GM12878 (cell line): ENCODE measurements at regions not wholly inside any gene's neighbourhood (a gene's known extent, or its start where the extent isn't known, plus 50 kb on each side); places are given as distances from the start of the nearest gene placed in this dataset.

Experiments used
- ATAC-seq: fragments of 200-7000 bp; cut with Tn5 transposase; 3 replicates; pipeline ENCODE4 v1.9.1; 2020; ENCODE audit warnings: mild to moderate bottlenecking, moderate library complexity
- BruUV-seq: library from RNA; stranded (reverse); fragments of 400-500 nt; replicated peaks from 2 replicates; lab custom pipeline; 2021; lab: Mats Ljungman, UMichigan
- CTCF ChIA-PET: fragments of 300-600 bp; sonication (Branson Sonifier 250); formaldehyde crosslinking; extraction: SDS; loops from one replicate; lab custom pipeline; 2021; ENCODE audit warnings: inconsistent platforms; lab: Yijun Ruan, JAX
- POLR2A ChIA-PET: fragments of 350-600 bp; formaldehyde crosslinking; extraction: SDS; loops from one replicate; lab custom pipeline; 2021; ENCODE audit warnings: inconsistent platforms; lab: Charles Lee
- RAD21 ChIA-PET: fragments of 300-600 bp; sonication (Branson Sonifier 250); formaldehyde crosslinking; loops from one replicate; lab custom pipeline; 2023; ENCODE audit warnings: antibody characterized with exemption; ENCODE audit not compliant: unreplicated experiment; lab: Charles Lee
- SMC1A ChIA-PET: fragments of 300-600 bp; sonication (Branson Sonifier 250); formaldehyde crosslinking; loops from one replicate; lab custom pipeline; 2023; ENCODE audit not compliant: unreplicated experiment, uncharacterized antibody; lab: Charles Lee
- DNase-seq: peaks from one replicate; pipeline ENCODE4 v3.0.0-alpha.2; 2011; ENCODE audit warnings: low read depth, low spot score
- FAIRE-seq: peaks from 3 replicates; lab custom pipeline; 2011; peaks lifted over from hg19 to GRCh38; lab: Jason Lieb, UNC
- H2AFZ ChIP-seq: 2 replicates; pipeline ENCODE4 v1.6.0; 2011; ENCODE audit warnings: low read depth, low read length, control low read depth; ENCODE audit not compliant: control insufficient read depth
- H3K27ac ChIP-seq: 2 replicates; pipeline ENCODE4 v1.5.1; 2011; ENCODE audit warnings: control low read depth; ENCODE audit not compliant: control insufficient read depth, insufficient read depth
- H3K27me3 ChIP-seq, 2 experiments: replicated peaks in 1 of 2; 2 replicates each; pipeline versions ENCODE4 v1.6.0 to v1.6.1; 2011; ENCODE audit warnings: low read length in 1 of 2; ENCODE audit not compliant: control insufficient read depth in 2 of 2, insufficient read depth in 2 of 2
- H3K36me3 ChIP-seq, 2 experiments: 2 replicates each; pipeline ENCODE4 v1.5.1; 2011; ENCODE audit warnings: low read length in 1 of 2; ENCODE audit not compliant: control insufficient read depth in 2 of 2, insufficient read depth in 2 of 2
- H3K4me1 ChIP-seq: 2 replicates; pipeline ENCODE4 v1.6.1; 2011; ENCODE audit warnings: mild to moderate bottlenecking, low read length, moderate library complexity, mixed read lengths; ENCODE audit not compliant: control insufficient read depth, insufficient read depth
- H3K4me2 ChIP-seq: 2 replicates; pipeline ENCODE4 v1.6.0; 2011; ENCODE audit warnings: control low read depth; ENCODE audit not compliant: control insufficient read depth, insufficient read depth
- H3K4me3 ChIP-seq: fragments of 200-600 bp; sonication (generic); 2 replicates; pipeline ENCODE4 v1.5.1; 2016
- H3K79me2 ChIP-seq: 2 replicates; pipeline ENCODE4 v1.6.0; 2011; ENCODE audit warnings: low read length; ENCODE audit not compliant: control insufficient read depth, insufficient read depth
- H3K9ac ChIP-seq: 2 replicates; pipeline ENCODE4 v1.8.0; 2011; ENCODE audit warnings: low read length, control low read depth, mixed read lengths; ENCODE audit not compliant: control insufficient read depth, insufficient read depth
- H3K9me3 ChIP-seq: replicated peaks from 3 replicates; pipeline ENCODE4 v1.5.1; 2011; ENCODE audit warnings: mild to moderate bottlenecking, low read length; ENCODE audit not compliant: control insufficient read depth, insufficient read depth
- H4K20me1 ChIP-seq: 2 replicates; pipeline ENCODE4 v1.6.0; 2011; ENCODE audit not compliant: control insufficient read depth, insufficient read depth
- BCL11A ChIP-seq: IDR thresholded peaks from 2 replicates; pipeline ENCODE4 v1.6.1; 2011; ENCODE audit warnings: low read depth, low read length
- EGR1 ChIP-seq, 2 experiments: IDR thresholded peaks; 1 replicate in 1 of 2; 2 replicates in 1 of 2; pipeline ENCODE4 v1.6.1; 2011 to 2012; ENCODE audit warnings: low read depth in 2 of 2, low read length in 2 of 2, borderline replicate concordance in 1 of 2, mild to moderate bottlenecking in 1 of 2, moderate library complexity in 1 of 2
- GATAD2B ChIP-seq: fragments of 450-650 bp; conservative IDR thresholded peaks from 2 replicates; pipeline ENCODE4 v1.6.1; 2017; ENCODE audit warnings: low read depth, mild to moderate bottlenecking, moderate library complexity
- IRF4 ChIP-seq: IDR thresholded peaks from 2 replicates; pipeline ENCODE4 v1.6.1; 2011; ENCODE audit warnings: low read depth, low read length
- NKRF ChIP-seq: fragments of 450-650 bp; conservative IDR thresholded peaks from 2 replicates; pipeline ENCODE4 v1.6.1; 2017; ENCODE audit warnings: mild to moderate bottlenecking, moderate library complexity
- WGBS: methylation state at CpG from one replicate; pipeline ENCODE4 v1.1.6; 2016; ENCODE audit warnings: low lambda C conversion rate; ENCODE audit not compliant: insufficient replicate concordance, insufficient coverage; ENCODE audit errors: missing lambda C conversion rate; 5-methylcytosine and 5-hydroxymethylcytosine counted together
- in situ Hi-C: fragments of 300-500 bp; cut with MboI; formaldehyde crosslinking; loops from 9 replicates; pipeline ENCODE4 v1.14.3; 2018; ENCODE audit warnings: mixed read lengths
- intact Hi-C: fragments of 100-400 bp; cut with micrococcal nuclease; formaldehyde crosslinking; loops from one replicate; pipeline ENCODE4 v1.14.2; 2022; ENCODE audit not compliant: unreplicated experiment

- Histone ChIP-seq H3K4me1 (no peaks in the 10 kb centered on the region), H3K27me3 (no peaks in the 10 kb centered on the region), H3K27ac (no peak overlapping the region), H3K4me3 (no peak overlapping the region), H3K9ac (no peak overlapping the region), H4K20me1 (no peaks in the 10 kb centered on the region), H3K9me3 (no peaks in the 10 kb centered on the region), H2AFZ (no peak overlapping the region), H3K4me2 (no peak overlapping the region), H3K79me2 (no peaks in the 10 kb centered on the region), H3K36me3 (peaks cover 0 to 9% of the 10 kb centered on the region in 2 experiments; a peak in 3 of 4 replicates)
- ChIA-PET SMC1A (interaction anchor here (1.2 to 4.3 kb wide), 2 partner anchors 14 to 105 kb away, joined by 3 to 18 read pairs; no protein-coding TSS in a partner anchor), RAD21 (interaction anchor here (1.1 to 1.5 kb wide), 3 partner anchors 77 to 128 kb away, joined by 3 to 4 read pairs (median 4); no protein-coding TSS in a partner anchor), POLR2A (no interaction called here), CTCF (interaction anchor here (0.6 to 6.1 kb wide), 3 partner anchors 46 to 106 kb away, joined by 3 to 30 read pairs (median 3); no protein-coding TSS in a partner anchor)
- 100% methylated on average over 3 of the region's 3 CpGs for WGBS
- intact Hi-C loops (no loop called here), in situ Hi-C loops (no loop called here)
- no peak for FAIRE-seq
- no peak for DNase-seq
- no peak for TF ChIP-seq NKRF
- no peak for TF ChIP-seq EGR1 (IDR thresholded peaks at IDR 0.05; ENCODE audit: borderline replicate concordance in 1 of 2, low read depth in 2 of 2, low read length in 2 of 2)
- TF ChIP-seq GATAD2B, result no peak
- TF ChIP-seq IRF4, result no peak
- TF ChIP-seq BCL11A, result no peak
- no TSS peak for BruUV-seq
- no peak for ATAC-seq
Measured at GRCh38 chr7:22949221-22949620, 64.7 kb downstream of the HYCC1 start.
